ENCODE measurements at regions not wholly inside any gene's neighbourhood (a gene's known extent, or its start where the extent isn't known, plus 50 kb on each side); places are given as distances from the start of the nearest gene placed in this dataset.

DNA sequence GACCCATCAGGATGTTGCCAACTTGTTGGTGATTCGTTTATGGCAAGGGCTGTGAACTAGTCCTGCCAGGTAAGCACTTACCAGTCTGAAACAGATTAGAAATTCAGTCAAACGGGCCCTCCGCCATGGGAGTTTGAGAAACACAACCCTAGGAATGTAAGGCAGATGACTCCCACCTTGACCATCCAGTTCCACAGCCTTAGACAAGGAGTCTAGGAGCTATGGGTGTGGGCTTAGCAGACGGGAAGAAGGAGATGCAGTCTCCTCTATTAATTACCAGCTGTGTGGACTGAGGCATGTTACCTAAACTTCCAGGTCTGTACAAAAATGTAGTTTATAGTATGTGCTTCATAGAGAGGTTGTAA is 319.4 kb upstream of the NCKAP5 start:
- TF ChIP-seq, protein P1, sequence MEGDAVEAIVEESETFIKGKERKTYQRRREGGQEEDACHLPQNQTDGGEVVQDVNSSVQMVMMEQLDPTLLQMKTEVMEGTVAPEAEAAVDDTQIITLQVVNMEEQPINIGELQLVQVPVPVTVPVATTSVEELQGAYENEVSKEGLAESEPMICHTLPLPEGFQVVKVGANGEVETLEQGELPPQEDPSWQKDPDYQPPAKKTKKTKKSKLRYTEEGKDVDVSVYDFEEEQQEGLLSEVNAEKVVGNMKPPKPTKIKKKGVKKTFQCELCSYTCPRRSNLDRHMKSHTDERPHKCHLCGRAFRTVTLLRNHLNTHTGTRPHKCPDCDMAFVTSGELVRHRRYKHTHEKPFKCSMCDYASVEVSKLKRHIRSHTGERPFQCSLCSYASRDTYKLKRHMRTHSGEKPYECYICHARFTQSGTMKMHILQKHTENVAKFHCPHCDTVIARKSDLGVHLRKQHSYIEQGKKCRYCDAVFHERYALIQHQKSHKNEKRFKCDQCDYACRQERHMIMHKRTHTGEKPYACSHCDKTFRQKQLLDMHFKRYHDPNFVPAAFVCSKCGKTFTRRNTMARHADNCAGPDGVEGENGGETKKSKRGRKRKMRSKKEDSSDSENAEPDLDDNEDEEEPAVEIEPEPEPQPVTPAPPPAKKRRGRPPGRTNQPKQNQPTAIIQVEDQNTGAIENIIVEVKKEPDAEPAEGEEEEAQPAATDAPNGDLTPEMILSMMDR (IDR thresholded peaks at IDR 0.05): no peak
- TF ChIP-seq POLR2A (IDR thresholded peaks at IDR 0.05): no peak
